Adipocyte (in vitro differentiated cells): ENCODE measurements at regions not wholly inside any gene's neighbourhood (a gene's known extent, or its start where the extent isn't known, plus 50 kb on each side); places are given as distances from the start of the nearest gene placed in this dataset.

Source experiments
- DNase-seq: peaks from one replicate; pipeline ENCODE4 v3.0.0-alpha.2; 2015; ENCODE audit warnings: low read depth
- H3K27me3 ChIP-seq: replicated peaks from 2 replicates; pipeline ENCODE4 v1.7.0; 2013; ENCODE audit warnings: mild to moderate bottlenecking, low read length, moderate library complexity; ENCODE audit not compliant: control insufficient read depth, insufficient read depth
- H3K36me3 ChIP-seq: 2 replicates; pipeline ENCODE4 v1.7.0; 2013; ENCODE audit warnings: low read length, mild to moderate bottlenecking, moderate library complexity; ENCODE audit not compliant: control insufficient read depth, insufficient read depth, severe bottlenecking
- H3K4me1 ChIP-seq: 2 replicates; pipeline ENCODE4 v1.7.0; 2013; ENCODE audit warnings: mild to moderate bottlenecking, low read length, moderate library complexity; ENCODE audit not compliant: control insufficient read depth, insufficient read depth
- H3K4me3 ChIP-seq: 2 replicates; pipeline ENCODE4 v1.7.0; 2013; ENCODE audit warnings: mild to moderate bottlenecking, low read length, moderate library complexity
- H3K9ac ChIP-seq: 2 replicates; pipeline ENCODE4 v1.7.0; 2013; ENCODE audit warnings: mild to moderate bottlenecking, low read length, moderate library complexity
- H3K9me3 ChIP-seq: 2 replicates; pipeline ENCODE4 v1.7.0; 2013; ENCODE audit warnings: mild to moderate bottlenecking, low read length, moderate library complexity; ENCODE audit not compliant: control insufficient read depth

- no peak overlapping the region for H3K9ac ChIP-seq
- H3K4me3 ChIP-seq: no peak overlapping the region
- H3K4me1 ChIP-seq: no peaks in the 10 kb centered on the region
- H3K27me3 ChIP-seq: no peaks in the 10 kb centered on the region
- no peaks in the 10 kb centered on the region for H3K36me3 ChIP-seq
- DNase-seq: no peak
- H3K9me3 ChIP-seq: no peaks in the 10 kb centered on the region
Observed at GRCh38 chr4:135684001-135684400, 1482.4 kb upstream of the PABPC4L start.

- no peak overlapping the region for H3K4me3 ChIP-seq
- no peaks in the 10 kb centered on the region for H3K9me3 ChIP-seq
- no peaks in the 10 kb centered on the region for H3K4me1 ChIP-seq
- no peak overlapping the region for H3K9ac ChIP-seq
- no peaks in the 10 kb centered on the region for H3K36me3 ChIP-seq
- H3K27me3 ChIP-seq: no peaks in the 10 kb centered on the region
- peak; percentile 60 for DNase-seq
Observed at GRCh38 chr4:135672202-135672601, 1470.6 kb upstream of the PABPC4L start.

- Histone ChIP-seq H3K4me3 (no peak overlapping the region), H3K36me3 (no peaks in the 10 kb centered on the region), H3K9me3 (no peaks in the 10 kb centered on the region), H3K4me1 (no peaks in the 10 kb centered on the region), H3K9ac (no peak overlapping the region), H3K27me3 (no peaks in the 10 kb centered on the region)
- DNase-seq: no peak
Observed at GRCh38 chr4:135670548-135670947, 1469.0 kb upstream of the PABPC4L start.
